Superior temporal gyrus (tissue), 1 donor: ENCODE measurements at regions not wholly inside any gene's neighbourhood (a gene's known extent, or its start where the extent isn't known, plus 50 kb on each side); places are given as distances from the start of the nearest gene placed in this dataset.
"Not testable (repeated sequence)": the region's sequence is repeated elsewhere in the genome, so short reads cannot be mapped to it uniquely, and the experiment has no call there.

Experiments
- DNase-seq: peaks from one replicate; pipeline ENCODE4 v3.0.0-alpha.2; 2016; ENCODE audit errors: extremely low spot score

DNA sequence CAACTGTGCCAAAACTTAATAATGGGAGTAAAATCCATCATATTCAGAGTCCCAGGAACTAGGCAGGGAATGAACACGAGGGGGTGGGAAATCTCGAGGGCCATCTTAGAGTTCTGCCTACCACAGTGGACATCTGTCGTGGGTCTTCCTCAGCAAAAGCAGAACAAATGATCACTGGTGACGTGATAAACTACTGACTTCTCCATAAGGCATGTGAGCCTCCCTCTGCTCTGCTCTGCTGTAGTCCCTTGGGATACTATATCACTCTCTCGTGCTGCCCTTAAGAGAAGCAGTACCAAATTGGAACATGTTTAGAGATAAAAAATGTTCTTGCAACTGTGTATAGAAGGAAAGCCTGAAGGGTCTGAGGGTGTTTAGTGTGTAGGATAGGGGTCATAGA lies 180.5 kb downstream of the SPDYE17 start:
- not testable (repeated sequence) for DNase-seq

- DNase-seq, result not testable (repeated sequence)
Measured at GRCh38 chr7:76849887-76850563, 182.1 kb downstream of the SPDYE17 start.

GRCh38 chr7:76839879-76840278 lies 192.3 kb downstream of the SPDYE17 start:
- DNase-seq, result not testable (repeated sequence)

DNA sequence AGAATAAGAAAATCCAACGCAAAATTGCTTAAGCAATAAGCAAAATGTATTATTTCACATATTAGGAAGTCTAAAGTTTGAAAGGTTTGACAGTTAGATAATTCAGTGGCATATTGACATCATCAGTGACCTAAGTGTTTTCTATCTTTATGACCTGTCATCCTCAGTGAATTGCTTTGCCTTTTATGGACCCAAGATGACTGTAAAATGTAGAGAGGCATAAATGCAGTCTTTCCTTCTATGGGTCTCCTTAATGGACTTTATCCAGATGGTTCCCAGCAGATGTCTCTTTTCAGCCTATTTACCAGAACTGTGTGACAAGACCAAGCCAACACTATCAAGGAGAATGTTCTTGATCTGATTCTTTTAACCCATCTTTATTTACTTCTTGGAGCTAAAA lies 192.9 kb downstream of the SPDYE17 start:
- not testable (repeated sequence) for DNase-seq

- DNase-seq, result not testable (repeated sequence)
Measured at GRCh38 chr7:76838357-76838756, 193.8 kb downstream of the SPDYE17 start.

DNA sequence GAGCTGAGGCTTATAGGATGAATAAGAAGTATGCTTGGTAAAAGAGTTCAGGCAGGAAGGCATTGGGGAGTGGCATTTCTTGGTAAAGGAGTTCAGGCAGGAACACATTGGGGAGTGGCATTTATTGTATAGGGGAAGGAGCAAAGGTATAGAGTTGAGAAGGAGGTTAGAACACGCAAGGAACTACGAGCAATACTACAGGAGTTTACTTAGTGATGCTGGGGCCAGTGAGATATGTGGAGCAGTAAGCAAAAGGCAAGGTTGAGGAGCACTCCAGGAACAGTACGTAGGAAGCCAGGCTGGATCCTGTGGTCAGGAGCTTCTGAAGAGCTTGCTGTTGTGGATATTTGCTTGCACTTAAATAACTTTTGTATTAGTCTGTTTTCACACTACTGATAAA lies 202.2 kb upstream of the POMZP3 start:
- not testable (repeated sequence) for DNase-seq

- DNase-seq, result not testable (repeated sequence)
Measured at GRCh38 chr7:76826181-76826580, 199.1 kb upstream of the POMZP3 start.

GRCh38 chr7:76809856-76810255 lies 182.8 kb upstream of the POMZP3 start:
- not testable (repeated sequence) for DNase-seq

- not testable (repeated sequence) for DNase-seq
Measured at GRCh38 chr7:76807588-76808100, 180.6 kb upstream of the POMZP3 start.

GRCh38 chr7:76806460-76806859 lies 179.4 kb upstream of the POMZP3 start:
- not testable (repeated sequence) for DNase-seq

DNA sequence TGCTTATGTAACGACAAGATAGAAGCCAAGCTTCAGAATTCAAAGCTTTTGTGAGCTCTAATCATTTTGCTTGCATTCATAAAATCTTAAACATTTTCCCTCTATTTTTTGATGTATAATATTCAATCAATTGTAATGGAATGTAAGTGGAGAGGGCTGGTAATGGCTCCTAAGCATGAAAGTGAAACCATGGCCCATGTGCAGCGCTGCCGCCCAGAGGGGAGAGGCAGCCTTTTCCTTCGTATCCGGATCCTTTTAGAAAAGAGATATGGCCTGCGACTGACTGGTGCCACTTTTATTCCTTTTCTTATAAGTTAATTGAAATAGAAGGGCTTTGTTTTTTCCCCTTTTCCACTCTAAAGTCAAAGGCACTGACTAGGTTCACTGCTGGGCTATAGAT lies 178.9 kb upstream of the POMZP3 start:
- peak; percentile 26 for DNase-seq

- DNase-seq, result not testable (repeated sequence)
Measured at GRCh38 chr7:76805262-76805661, 178.2 kb upstream of the POMZP3 start.

- DNase-seq, result not testable (repeated sequence)
Measured at GRCh38 chr7:76797639-76798038, 170.6 kb upstream of the POMZP3 start.

DNA sequence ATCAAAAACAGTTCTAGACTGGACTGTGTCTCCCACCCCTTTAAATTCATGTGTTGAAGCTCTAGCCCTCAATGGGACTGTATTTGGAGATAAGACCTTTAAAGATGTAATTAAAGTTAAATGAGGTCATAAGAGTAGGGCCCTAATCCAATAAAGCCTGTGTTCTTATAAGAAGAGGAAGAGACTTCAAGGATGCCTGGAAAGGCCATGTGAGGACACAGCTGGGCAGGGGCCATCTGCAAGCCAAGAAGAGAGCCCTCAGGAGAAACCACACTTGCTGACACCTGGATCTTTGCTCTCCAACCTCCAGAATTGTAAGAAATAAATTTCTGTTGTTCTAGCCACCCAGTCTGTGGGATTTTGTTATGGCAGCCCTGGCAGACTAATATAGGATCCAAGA lies 153.6 kb upstream of the POMZP3 start:
- DNase-seq, result not testable (repeated sequence)

DNA sequence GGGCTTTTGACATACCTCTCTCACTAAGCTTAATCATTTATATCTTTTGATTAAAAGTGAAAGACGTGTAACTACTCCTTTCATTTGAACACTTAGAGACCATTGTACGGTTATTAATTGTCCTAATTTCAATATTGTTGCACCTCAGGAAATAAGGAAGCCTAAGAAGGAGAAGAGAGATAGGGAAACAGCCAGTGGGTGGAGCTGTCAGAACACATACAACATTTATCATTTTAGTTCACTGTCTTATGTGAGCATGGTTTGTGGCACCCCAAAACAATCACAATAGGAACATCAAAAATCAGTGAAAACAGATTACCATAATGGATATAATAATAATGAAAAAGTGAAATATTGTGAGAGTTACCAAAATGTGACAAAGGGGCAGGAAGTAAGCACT lies 147.2 kb upstream of the POMZP3 start:
- peak; percentile 31 for DNase-seq

DNA sequence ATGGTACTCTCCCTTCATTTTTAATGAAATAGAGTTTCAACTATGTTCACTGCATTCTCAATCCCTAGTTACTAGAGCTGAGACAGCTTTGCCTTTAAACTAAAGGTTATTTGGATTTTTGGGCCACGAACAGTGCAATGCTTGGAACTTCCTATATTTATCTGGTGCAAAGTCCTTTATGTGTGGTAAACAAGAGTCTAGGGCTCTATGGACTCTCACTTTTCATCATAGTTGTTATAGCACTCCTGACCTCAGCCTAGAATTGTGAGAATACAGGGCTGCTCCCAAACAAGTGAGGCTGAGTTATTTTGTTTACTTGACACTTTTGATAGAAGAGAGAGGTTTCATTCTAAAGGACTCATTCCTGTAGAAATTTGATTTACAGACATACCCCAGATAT lies 144.9 kb upstream of the POMZP3 start:
- not testable (repeated sequence) for DNase-seq

GRCh38 chr7:76763977-76764376 lies 136.9 kb upstream of the POMZP3 start:
- DNase-seq, result not testable (repeated sequence)

- DNase-seq, result not testable (repeated sequence)
Measured at GRCh38 chr7:76760546-76761220, 133.6 kb upstream of the POMZP3 start.

DNA sequence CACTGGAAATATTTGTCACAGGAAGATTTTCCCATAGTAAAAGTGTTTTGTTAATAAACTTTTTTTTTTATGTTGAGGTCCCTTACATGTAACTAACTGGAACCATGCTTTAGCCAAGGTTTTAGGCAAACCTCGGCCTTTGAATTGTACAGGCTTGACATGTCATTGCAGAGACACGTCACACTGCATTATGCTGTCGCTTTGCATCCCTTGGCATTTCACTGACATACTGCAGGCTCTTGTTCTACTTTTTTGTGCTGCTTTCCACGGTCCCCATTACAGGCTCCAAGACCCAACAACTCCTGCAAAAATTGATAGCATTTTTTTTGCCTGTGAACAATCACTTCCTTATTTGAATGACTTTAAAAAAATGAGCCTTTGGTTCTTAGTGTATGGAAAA lies 112.5 kb upstream of the POMZP3 start:
- DNase-seq, result not testable (repeated sequence)

DNA sequence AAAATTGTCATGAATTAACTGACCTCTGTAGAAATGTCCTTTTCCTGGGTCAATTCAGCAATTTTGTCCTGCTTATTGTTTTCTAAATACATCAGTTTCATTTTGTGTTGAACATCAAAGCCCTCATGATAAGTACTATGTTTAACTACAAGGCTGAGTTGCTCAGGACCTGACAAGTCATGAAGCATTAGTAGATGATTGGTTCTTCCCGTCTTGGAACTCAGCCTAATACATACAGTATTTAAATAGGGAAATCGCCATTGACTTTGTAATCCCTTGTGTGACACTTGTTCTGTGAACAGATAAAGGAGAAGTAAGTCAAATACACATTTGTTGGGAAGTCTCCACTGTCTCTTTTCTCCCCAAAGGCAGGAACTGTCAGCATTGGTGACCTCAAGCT lies 109.6 kb upstream of the POMZP3 start:
- DNase-seq, result not testable (repeated sequence)

- not testable (repeated sequence) for DNase-seq
Measured at GRCh38 chr7:76736091-76736490, 109.0 kb upstream of the POMZP3 start.

- DNase-seq, result not testable (repeated sequence)
Measured at GRCh38 chr7:76735668-76736067, 108.6 kb upstream of the POMZP3 start.

DNA sequence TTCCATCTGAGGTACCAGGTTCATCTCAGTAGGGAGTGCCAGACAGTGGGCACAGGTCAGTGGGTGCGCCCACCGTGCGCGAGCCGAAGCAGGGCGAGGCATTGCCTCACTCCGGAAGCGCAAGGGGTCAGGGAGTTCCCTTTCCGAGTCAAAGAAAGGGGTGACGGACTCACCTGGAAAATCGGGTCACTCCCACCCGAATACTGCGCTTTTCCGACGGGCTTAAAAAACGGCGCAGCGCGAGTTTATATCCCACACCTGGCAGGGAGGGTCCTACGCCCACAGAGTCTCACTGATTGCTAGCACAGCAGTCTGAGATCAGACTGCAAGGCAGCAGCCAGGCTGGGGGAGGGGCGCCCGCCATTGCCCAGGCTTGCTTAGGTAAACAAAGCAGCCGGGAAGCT lies 101.5 kb upstream of the POMZP3 start:
- not testable (repeated sequence) for DNase-seq
